Keratinocyte (primary cell): ENCODE measurements at regions not wholly inside any gene's neighbourhood (a gene's known extent, or its start where the extent isn't known, plus 50 kb on each side); places are given as distances from the start of the nearest gene placed in this dataset.

Experiments
- CTCF ChIP-seq, 3 experiments: IDR thresholded peaks in 1 of 3; conservative IDR thresholded peaks in 1 of 3; optimal IDR thresholded peaks in 1 of 3; 2 replicates in 2 of 3; 3 replicates in 1 of 3; pipeline versions ENCODE3 to v1.5.1; 2011; ENCODE audit warnings: low read length in 3 of 3, mild to moderate bottlenecking in 3 of 3, moderate library complexity in 2 of 3, control low read depth in 1 of 3, inconsistent platforms in 1 of 3; ENCODE audit not compliant: insufficient read depth in 2 of 3; ENCODE audit errors: extremely low read depth in 1 of 3
- EZH2 ChIP-seq: IDR thresholded peaks from one replicate; pipeline ENCODE4 v1.6.1; 2012; ENCODE audit warnings: inconsistent platforms, mild to moderate bottlenecking, low read length, moderate library complexity

DNA sequence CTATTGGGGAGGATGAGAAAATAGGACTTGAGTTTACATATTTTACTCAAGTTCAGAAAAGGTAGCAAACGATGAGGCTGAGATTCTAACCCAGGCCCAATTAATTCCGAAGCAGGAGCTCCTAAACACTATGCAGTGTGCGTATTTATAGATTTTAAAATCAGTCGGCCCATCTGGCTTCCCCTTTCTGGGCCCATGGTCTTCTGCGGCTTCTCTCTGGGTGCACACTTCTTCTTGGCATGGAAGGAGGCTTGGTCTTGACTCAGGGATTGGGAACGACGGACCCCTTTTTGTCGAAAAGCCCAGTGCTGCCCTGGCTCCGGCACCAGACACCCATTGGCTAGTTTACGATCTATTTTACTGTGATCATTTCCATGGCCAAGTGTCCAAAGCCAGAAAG is 1433.8 kb downstream of the BRD1 start:
- no peak for TF ChIP-seq CTCF (optimal IDR thresholded peaks at IDR 0.05 in 1 of 3, IDR thresholded peaks at IDR 0.05 in 1 of 3, conservative IDR thresholded peaks at IDR 0.05 in 1 of 3; ENCODE audit: extremely low read depth in 1 of 3, insufficient read depth in 2 of 3, low read length in 3 of 3)
- no peak for TF ChIP-seq EZH2
